ENCODE measurements at regions not wholly inside any gene's neighbourhood (a gene's known extent, or its start where the extent isn't known, plus 50 kb on each side); places are given as distances from the start of the nearest gene placed in this dataset.

DNA sequence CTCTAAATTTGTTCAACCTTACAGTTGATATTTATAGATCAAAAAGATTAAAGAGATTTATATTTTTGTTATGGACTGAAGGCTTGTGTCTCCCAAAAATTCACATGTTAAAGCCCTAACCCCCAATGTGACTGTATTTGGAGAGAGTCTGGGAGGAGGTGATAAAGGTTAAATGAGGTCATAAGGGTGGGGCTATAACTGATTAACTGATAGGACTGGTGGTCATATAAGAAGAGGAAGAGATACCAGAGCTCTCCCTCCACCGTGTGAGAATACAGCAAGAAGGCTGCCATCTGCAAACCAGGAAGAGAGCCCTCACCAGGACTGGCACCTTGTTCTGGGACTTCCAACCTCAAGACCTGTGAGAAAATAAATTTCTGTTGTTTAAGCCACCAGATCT lies 264.3 kb downstream of the ENC1 start:
- no peak for DNase-seq (ENCODE audit: low read depth)

DNA sequence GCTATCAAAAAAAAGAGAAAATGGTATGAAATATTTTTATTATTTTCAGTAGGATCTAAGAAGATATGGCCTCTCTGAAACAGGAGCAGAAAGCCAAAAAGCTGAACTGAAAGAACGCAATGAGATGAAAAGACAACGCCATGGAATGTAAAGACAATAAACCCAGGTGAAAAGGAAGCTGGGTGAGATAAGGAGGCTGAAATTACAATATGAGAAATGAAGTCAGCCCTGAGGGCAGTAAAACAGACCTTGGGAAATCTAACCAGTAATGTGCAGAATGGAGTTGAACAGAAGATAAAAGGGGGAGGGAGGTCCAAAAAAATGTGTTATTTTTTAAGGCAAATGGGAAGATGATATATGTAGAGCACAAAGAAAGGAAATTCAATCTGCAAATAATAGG lies 265.3 kb downstream of the ENC1 start:
- DNase-seq (ENCODE audit: low read depth): no peak

DNA sequence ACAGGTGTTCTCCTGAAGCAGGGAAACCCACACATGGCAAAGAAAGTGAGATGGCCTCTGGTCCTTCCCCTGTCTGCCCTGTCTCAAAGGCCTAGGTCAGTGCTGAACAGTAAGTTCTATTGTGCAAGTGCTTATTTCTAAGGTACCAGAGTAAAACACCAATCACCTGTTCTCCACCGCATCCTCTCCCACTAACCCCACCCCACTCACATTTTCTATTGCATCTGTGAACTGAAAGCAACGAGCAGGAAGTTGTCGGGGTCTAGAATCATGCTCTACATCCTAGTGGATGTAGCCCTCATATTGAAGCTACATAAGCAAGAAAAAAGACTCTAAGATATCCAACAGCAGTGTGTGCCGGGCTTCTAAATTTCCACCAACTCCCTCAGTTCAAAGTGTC lies 265.9 kb downstream of the ENC1 start:
- DNase-seq (ENCODE audit: low read depth): no peak

DNA sequence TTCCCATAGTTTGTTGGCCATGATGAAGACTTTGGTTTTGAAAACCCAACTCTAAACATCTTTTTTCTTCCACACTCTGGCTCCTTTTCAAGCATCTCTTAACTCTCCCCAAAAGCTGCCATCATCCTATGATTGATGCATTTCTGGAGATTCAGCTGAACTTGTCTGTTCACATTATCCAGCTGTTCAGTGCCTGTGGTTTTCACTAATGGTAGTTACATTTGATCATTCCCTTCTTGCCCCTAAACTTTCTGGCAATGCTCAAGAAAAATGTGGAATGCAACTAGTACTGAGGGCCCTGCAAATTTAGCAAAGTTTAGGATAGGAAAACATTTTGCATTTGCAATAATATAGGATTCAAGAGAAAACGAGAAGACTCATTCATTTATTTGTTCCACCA lies 267.5 kb downstream of the ENC1 start:
- no peak for DNase-seq (ENCODE audit: low read depth)

DNA sequence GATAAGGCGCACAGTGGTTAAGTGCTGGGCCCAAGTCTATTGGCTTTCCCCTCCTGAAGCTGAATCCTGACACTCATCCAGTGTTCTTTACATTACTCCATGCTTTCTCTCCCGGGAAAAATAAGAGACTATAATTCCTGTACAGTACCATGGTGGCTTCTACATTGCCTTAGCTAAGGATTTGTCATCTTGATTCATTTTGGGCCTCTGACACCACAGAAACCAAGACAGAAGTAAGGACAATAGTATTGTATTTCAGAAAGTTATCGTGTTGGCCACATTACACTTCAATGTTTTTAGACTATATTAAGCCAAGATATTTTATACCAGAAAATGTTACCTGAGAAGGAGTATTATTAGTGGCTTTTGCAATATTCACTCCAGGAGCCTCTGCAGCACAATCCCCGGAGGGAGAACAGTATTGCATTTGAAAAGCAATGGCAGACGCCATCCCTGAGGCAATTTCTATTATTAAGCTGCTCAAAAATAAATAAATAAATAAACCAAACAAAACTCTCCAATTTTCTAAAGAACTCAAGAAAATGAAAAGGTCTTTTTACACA lies 267.9 kb downstream of the ENC1 start:
- no peak for DNase-seq (ENCODE audit: low read depth)

DNA sequence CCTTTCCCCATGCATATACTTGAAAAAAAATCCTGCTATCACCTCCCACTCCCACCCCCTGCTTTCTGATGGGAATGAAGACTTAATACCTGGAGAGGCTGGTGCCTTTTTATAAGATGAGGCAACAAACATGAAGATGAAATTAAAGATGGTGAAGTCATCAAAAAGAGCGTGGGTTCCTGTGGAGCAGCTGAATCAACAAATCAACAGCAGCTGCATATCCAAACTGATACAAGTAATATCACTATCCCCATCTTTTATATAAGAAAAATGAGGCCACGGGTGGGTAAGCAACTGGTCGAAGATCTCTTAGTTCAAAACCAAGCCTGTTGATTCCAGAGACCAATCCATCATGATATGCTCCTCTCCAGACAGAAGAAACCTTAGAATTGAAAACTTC lies 268.5 kb downstream of the ENC1 start:
- DNase-seq (ENCODE audit: low read depth): no peak

DNA sequence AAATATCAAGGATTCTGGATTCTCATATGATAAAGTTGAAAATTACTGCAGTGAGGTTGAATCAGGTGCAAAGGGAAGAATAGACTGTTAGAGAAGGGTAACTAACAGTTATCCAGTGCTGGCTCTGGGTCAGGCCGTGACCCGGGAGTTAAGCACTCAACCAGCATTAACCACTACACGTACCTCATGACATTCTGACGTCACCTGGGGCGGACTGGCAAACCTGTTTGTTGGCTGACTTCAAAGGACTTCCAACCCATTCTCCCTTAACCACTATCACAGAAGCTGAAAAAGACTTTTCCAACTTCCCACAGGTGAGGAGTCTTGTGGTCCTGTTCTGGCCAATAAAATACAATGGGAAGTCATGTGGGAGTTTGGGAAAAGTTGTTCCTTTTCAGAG lies 268.9 kb downstream of the ENC1 start:
- DNase-seq (ENCODE audit: low read depth): no peak

DNA sequence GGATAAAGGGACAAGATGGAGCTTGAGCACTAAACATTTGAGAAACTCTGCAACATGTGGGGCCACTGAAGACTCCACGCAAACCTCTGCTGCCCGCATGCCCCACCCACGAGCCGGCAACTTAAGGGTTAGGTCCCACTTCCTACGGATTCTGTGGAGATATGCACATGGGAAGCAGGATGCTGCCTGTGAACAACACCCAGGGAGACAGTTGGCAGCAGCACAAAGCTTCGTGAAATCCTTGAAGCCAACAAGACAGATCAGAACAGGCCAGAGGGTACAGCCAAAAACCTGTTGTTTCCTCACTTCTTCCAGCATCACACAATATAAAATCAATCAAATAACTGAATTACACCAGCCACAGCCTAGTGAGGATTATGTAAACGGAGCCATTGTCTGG lies 270.4 kb downstream of the ENC1 start:
- no peak for DNase-seq (ENCODE audit: low read depth)

DNA sequence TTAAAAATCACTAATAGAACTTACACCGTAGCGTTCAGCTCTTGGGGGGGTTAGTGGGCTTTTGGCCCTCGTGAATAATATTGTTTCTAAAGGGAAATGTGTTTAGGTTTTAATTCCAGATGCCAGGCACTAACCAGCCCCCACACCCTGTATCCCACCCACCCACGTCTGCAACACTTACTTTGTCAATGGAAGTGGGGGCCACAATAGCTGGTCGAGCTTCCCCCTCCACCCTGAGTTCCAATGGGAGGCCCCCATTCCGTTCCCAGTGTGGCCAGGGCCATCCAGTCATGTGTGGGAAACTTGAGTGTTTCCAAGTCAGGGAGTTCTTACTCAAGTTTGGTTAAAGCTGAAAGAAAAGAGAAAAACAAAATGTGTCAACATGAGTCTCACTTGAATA lies 271.4 kb downstream of the ENC1 start:
- no peak for DNase-seq (ENCODE audit: low read depth)

DNA sequence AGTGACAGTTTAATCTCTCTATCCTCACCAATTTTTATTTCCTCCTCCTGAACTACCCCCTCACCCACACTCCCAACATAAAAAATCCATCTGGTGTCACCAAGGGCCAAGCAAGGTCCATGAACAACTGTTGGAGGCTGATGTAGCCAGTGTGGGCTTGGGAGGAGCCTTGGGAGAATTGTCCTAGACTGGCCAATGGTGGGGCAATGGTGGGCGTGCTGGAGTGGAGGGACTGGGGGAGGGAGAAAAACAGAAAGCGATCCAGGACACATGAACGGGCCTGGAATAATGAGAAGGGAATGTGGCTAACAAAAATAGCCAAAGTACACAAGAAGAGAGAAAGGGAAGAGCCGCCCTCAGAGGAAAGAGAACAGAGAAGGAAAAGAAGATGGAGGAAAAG lies 272.6 kb downstream of the ENC1 start:
- DNase-seq (ENCODE audit: low read depth): no peak

DNA sequence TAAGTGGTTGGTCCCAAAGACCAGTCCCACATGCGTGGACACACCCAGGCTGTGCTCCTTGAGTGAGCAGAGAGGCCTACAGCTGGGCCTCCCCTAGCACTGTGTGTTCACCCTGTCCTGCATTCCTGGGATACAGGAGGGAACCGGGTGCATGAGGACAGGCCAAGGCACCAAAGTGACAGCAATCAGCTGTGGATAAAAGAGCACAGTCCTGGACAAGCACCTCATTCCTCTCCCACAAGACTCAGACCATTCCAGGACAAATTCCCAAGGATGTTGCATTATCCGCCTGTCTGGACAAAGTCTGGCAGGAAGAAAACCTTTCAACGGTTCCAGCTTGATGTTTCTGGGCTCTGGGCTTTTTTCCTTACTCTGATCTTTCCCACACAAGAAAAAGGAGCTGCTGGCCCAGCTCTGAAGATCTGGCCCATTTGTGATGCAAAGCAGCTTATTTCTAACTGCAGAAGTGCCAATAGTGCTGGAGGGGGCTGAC lies 273.2 kb downstream of the ENC1 start:
- DNase-seq (ENCODE audit: low read depth): no peak

DNA sequence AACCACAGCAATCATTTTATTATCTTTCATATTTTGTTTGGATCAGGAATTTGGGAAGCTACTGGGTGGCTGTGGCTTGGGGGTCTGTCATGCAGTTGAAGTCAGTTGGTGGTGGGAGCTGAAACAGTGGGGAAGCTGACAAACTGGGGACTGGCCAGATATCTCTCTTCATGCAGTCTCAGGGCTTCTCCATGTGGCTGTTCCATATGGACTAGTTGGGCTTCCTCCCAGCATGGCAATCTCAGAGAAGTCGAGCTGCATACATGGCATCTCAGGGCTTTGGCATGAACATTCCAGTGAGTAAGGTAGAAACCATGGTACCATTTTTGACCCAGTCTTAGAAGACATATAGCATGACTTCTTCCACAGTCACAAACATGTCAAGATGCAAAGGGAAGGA lies 274.8 kb downstream of the ENC1 start:
- no peak for DNase-seq (ENCODE audit: low read depth)

DNA sequence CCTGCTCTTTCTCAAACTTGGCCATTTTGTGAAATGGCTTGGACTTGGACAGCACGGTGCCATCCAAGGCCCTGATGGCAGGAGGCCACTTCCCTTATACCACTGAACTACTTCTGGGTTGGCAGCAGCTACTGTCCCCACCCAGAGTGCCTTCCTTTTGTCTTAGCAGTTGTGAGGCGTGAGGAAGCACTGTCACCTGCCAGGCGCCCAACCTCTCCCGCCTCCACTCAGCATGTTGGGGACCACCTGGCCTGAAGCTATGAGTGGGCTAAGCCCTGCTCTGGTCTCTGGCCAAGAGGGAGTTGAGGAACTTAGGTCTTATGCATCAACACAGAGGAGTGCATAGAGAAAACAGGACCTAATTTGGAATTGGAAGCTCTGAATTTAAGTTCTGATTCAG lies 276.0 kb downstream of the ENC1 start:
- no peak for DNase-seq (ENCODE audit: low read depth)

DNA sequence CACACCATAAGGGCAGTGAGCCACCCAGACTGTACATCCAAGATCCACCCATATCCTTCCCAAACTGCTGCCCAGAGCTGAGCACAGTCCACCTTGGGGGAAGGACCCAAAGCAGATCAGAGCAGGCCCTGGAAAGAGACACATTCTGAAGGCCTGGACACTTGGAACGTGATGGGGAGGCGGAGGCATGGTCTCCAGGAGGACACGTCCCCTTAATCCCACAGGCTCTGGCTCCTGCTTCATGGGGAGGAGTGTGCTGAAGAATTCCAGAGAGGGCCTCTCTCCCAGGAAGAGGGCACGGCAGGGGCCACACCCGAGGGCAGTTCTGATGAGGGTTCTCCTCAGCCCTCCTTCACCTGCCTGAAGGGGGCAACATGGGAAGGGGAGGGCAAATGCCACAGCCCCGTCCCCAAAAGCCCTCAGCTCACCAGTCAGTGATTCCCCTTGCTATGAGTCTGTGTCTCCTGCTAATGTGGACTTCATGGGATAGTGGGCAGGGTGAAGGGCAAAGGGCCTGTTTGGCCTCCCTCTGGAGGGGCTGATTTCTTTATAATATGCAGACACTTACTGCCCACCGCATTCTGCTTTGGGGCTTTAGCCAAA lies 276.8 kb downstream of the ENC1 start:
- DNase-seq (ENCODE audit: low read depth): no peak

DNA sequence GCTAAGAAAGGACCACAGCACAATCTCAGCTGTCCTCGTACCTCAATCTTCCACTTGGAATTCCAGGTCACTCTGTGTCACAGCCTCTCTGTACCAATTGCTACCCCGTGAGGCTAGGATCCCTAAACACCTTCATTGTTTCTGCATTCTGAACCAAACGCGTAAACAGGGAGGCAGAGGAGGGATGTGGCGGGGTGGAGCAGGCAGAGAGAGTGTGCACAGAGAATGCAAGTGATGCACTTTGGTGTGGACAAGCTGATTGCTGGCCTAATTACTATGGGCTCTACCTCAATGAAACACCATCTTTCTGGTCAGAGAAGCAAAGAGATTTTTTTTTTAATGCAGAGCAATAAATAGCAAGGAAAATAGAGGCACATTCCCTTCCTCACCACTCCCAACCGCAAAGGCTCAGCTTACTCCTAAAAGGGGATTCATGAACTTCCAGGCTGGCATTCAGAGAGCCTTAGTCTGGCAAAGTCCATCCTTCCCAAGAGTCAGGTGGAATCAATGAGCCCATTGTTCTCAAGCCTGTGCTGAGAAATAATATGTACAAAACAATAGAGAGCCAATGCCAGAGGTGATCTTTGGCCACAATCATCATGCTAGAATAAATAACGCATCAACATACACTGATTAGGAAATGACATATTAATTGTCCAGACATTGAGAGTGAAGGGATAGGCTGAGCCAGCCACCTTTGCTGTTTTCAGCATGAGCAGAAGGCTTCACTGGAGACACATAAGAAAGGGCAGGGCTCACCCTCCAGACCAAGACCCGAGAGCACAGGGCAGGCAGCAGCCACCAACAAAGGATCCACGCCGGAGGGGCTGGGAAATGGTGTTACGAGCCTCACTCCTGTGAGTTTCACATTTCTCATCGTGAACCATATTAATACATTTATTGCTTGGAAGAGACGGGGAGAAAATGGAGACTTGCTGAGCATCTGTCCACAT lies 278.8 kb downstream of the ENC1 start:
- no peak for DNase-seq (ENCODE audit: low read depth)

DNA sequence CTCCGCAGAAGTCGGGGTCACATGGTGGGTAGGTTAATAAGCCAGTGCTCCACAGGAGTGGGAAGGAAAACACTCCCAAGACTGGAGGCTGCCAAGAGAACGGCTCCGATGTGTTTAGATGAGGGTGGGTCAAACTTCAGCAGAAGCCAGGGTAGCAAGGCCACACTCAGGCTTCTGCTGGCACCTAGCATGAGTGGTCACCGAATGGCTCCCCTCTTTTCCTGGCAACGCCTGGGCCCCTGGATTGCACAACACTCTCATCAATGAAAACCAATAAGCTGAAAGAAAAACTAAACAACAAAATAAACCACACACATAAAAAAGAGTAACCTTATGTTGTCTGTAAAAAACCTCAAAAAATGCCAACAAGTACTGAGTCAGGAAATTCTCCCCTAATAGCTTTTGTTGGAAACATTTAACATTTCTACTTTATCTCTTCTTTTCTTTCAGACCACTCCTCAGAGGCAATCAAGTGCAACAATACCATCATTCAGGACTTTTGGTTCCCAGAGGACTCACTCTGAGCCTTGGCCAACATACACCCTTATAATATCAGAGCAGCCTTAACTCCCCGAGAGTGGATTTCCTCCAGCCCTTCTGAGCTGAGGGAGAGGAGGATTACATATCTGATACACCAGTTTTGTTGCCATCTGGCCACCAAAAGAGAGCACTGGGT lies 279.9 kb downstream of the ENC1 start:
- no peak for DNase-seq (ENCODE audit: low read depth)

DNA sequence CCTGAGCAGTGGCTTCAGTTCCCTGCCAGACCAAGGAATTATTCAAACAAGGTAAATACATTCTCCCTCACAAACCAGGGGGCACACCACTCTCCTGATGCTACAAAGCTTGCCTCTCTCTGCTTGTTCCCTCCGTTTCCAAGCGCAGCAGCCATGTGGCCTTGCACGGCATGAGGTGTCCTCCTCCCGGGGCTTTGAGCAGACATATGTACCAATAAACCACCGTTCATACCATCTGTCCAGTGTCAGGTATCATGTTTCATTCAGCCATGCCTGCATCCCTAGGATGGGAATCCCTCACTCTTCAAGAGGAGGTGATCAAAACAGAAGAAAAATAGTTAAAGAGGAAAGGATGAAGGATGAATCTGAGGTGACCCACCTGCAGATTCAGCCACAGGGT lies 282.7 kb downstream of the ENC1 start:
- no peak for DNase-seq (ENCODE audit: low read depth)

DNA sequence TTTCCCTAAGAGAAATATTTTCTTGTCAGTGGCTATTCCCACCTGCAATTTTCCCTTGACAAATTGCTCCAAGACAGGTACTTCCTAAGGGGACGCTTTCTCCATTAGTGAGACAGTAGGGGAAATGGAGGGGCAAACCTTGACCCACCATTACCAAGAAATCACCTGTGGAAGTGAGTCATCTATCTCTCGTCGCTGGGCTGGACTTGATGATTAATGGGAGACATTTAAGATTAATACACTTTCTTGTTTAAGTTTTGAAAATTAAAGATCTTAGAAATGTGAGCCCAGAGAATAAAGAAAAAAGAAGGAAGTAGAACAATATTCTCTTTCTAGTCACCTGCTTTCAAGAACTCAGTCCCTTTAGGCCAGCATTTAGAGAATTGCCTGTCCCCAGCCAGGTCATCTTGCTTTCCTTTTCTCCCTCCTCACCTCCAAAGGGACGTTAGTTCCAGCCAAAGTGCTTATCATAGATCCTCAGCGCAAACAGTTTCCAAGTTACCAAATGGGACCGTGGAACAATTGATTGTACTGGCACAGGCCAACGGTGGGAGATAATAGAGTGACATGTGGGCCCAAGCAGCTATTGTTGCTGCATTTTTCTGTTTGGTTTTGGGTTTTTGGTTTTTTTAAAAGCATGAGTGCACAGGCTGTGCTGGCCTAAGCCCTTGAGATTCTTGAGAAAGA lies 284.4 kb downstream of the ENC1 start:
- DNase-seq (ENCODE audit: low read depth): no peak

DNA sequence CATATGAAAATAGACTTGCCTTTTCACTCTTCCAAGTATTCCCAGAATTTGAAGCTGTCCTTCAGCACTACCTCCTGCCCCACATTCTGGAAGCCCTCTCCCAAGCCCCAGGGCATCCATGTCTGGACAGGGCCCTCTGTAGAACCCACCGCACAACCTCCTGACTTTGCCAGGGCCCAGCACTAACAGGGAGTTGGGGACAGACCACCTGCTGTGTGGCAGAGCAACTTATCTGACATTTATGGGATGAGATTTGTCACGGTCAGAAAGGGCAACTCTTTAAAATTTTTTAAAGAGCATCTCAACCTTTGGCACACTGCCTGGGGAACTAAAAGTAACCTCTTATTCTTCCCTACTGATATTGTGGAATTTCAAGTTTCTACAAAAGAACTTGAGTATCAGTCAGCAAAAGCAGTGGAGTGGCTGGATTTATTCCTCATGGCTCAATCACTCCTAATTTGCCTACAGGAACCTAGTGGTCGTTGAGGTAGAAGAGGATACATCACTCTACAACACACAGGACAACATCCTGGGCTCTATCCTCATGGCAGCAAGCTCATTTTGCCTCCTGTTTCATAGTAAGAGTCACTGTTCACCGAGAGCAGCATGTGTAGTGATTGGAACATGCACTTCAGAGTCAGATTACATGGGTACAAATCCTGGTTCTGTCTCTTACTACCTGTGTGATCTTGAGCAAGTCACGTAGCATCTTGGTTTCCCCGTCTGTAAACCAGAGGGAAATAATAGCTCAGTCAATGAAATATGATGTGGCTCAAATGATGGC lies 285.3 kb downstream of the ENC1 start:
- DNase-seq (ENCODE audit: low read depth): no peak

DNA sequence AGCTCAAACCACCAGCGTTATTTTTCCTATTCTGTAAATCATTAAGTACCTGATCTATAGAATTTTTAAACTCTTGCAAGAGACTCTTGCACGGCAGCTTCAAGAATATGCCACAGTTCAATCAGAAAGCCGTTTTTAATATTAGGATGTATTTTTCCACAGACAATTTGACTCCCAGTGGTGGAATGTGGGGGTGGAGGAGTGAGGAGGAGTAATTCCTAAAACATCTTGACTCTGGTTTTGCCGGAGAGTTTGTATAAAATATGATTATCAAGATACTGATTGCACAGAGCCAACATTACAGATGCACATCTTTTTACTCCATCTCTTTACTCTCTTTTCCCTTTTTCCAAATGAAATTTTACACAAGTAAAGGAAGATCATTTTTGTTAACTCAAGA lies 288.3 kb downstream of the ENC1 start:
- DNase-seq (ENCODE audit: low read depth): no peak

DNA sequence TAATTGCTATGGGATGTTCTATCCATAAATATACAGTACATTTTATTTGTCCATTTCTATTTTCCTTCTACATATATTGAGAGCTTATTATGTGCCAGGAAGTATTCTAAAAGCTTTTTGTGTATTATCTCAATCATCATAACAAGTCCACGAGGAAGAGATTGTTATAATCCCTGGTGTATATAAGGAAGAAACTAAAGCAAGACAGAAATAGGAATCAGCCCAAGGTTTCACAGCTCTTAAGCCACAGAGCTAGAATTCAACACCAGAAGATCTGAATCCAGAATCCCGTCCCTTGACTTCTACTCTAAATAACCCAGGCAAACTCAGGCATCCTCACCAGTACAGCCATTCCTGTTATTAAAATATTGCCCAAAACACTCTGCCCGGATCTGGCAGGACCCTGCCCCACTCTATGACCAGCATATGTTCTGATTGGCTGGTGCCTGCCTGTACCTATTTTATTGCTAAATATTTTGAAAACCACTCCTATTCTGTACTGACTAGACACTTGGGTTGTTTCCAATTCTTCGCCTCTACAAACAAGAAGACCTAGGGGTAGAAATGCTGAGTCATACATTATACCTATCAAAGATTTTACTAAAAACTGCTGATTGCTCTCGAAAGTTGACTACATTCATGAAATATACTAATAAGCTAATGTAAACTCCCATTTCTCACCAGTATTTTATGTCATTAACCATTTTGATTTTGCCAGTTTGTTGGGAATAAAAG lies 297.4 kb downstream of the ENC1 start:
- no peak for DNase-seq (ENCODE audit: low read depth)

All from activated T-helper 9 cell treated with anti-CD3 and anti-CD28 coated beads, Interleukin-2, amount 50 U/mL, for 16 hours (primary cell).